ENCODE measurements at regions not wholly inside any gene's neighbourhood (a gene's known extent, or its start where the extent isn't known, plus 50 kb on each side); places are given as distances from the start of the nearest gene placed in this dataset.

DNA sequence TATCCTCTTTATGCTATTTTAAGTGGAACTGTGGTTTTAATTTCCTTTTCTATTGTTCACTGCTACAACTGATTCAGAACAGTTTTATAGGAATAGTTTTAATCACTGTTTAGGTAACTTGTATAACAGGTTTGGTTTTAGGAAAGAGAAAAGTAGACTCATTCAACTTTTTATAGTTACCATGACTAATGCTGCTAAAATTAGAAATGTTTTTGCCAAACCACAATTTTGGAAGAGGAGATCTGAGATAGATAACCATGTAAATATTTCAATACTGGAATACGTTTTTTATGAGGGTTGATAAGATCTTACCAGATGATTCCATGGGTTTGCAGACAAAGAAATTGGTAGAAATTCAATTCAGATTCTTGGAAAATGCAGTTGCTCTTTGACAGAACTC is 404.6 kb upstream of the ARRDC3 start:
- ATAC-seq (peak; percentile 86), DNase-seq (ENCODE audit: low read depth, low spot score) (no peak)
- intact Hi-C loops (cut with micrococcal nuclease; ENCODE audit: unreplicated experiment): no loop called here
- in situ Hi-C loops (cut with HindIII; ENCODE audit: low pct_unique_long_range_greater_than_20kb, low sequenced_read_pairs): no loop called here
- POLR2A ChIA-PET: no interaction called here
- CTCF ChIA-PET: no interaction called here
- H3K9me3 ChIP-seq (ENCODE audit: control insufficient read depth, insufficient read depth, low read depth, low read length): peaks cover 8% of the 10 kb centered on the region; the same call in 1 of the 2 replicates
- H3K4me3 ChIP-seq (ENCODE audit: low read depth in 2 of 2, low read length in 2 of 2): no peak overlapping the region
- BruUV-seq (replicated peaks): no TSS peak
- TF ChIP-seq SIN3A (IDR thresholded peaks at IDR 0.05; ENCODE audit: borderline replicate concordance, insufficient read depth, low read depth, low read length) (no peak), POLR2AphosphoS5 (IDR thresholded peaks at IDR 0.05; ENCODE audit: low read depth, low read length) (peak; percentile 34; the same call in 1 of the 2 replicates), CTCF (IDR thresholded peaks at IDR 0.05) (no peak), REST (IDR thresholded peaks at IDR 0.05; ENCODE audit: insufficient read depth in 1 of 2, low read depth in 2 of 2, low read length in 1 of 2) (no peak), TCF7L2 (IDR thresholded peaks at IDR 0.05; ENCODE audit: low read depth, low read length) (peak; percentile 38; the same call in 1 of the 2 replicates)
- H3K27me3 ChIP-seq (ENCODE audit: control insufficient read depth, insufficient read depth, low read length): no peaks in the 10 kb centered on the region
- H3K4me1 ChIP-seq (ENCODE audit: control insufficient read depth, insufficient read depth, low read length): no peaks in the 10 kb centered on the region
- no peaks in the 10 kb centered on the region for H3K36me3 ChIP-seq (ENCODE audit: control insufficient read depth, insufficient read depth, low read length)
- H3K27ac ChIP-seq (ENCODE audit: low read length): no peak overlapping the region; the same call in 1 of the 2 replicates

GRCh38 chr5:91777671-91778070 is 394.6 kb upstream of the ARRDC3 start:
- CTCF ChIA-PET: no interaction called here
- no TSS peak for BruUV-seq (replicated peaks)

More at GRCh38 chr5:91777671-91778070, 394.6 kb upstream of the ARRDC3 start:
- no peaks in the 10 kb centered on the region for H3K9me3 ChIP-seq (ENCODE audit: control insufficient read depth, insufficient read depth, low read depth, low read length)
- in situ Hi-C loops (cut with HindIII; ENCODE audit: low pct_unique_long_range_greater_than_20kb, low sequenced_read_pairs) (no loop called here), intact Hi-C loops (cut with micrococcal nuclease; ENCODE audit: unreplicated experiment) (no loop called here)
- DNase-seq (ENCODE audit: low read depth, low spot score) (no peak), ATAC-seq (no peak)
- no peak overlapping the region for H3K27ac ChIP-seq (ENCODE audit: low read length)
- no peaks in the 10 kb centered on the region for H3K36me3 ChIP-seq (ENCODE audit: control insufficient read depth, insufficient read depth, low read length)
- POLR2A ChIA-PET: no interaction called here
- H3K27me3 ChIP-seq (ENCODE audit: control insufficient read depth, insufficient read depth, low read length): no peaks in the 10 kb centered on the region
- no peaks in the 10 kb centered on the region for H3K4me1 ChIP-seq (ENCODE audit: control insufficient read depth, insufficient read depth, low read length)
- H3K4me3 ChIP-seq (ENCODE audit: low read depth in 2 of 2, low read length in 2 of 2): no peak overlapping the region
- no peak for TF ChIP-seq POLR2AphosphoS5 (IDR thresholded peaks at IDR 0.05; ENCODE audit: low read depth, low read length)
- no peak for TF ChIP-seq CTCF (IDR thresholded peaks at IDR 0.05)
- TF ChIP-seq SIN3A (IDR thresholded peaks at IDR 0.05; ENCODE audit: borderline replicate concordance, insufficient read depth, low read depth, low read length): no peak
- TF ChIP-seq REST (IDR thresholded peaks at IDR 0.05; ENCODE audit: insufficient read depth in 1 of 2, low read depth in 2 of 2, low read length in 1 of 2): no peak
- TF ChIP-seq TCF7L2 (IDR thresholded peaks at IDR 0.05; ENCODE audit: low read depth, low read length): no peak
